ENCODE measurements at regions not wholly inside any gene's neighbourhood (a gene's known extent, or its start where the extent isn't known, plus 50 kb on each side); places are given as distances from the start of the nearest gene placed in this dataset.

DNA sequence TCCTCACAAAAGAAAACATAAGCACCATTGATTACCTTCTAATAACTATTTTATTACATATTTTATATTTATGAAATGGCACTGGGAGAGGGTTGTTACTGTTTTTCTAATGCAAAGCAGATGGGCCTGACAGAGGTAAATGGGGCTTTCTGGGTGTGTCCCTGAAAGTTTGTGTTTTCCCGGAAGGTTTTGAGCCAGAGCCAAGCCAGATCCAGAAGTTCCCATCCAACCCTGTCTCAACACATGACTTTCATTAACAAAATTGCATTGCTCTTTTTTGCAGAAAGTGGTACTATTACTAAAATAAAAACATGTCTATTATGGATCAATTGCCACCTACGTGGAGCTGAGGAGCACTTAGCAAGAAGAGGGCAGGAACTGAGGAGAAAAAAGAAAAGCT lies 181.3 kb downstream of the RAB28 start:
- TF ChIP-seq, protein P1, sequence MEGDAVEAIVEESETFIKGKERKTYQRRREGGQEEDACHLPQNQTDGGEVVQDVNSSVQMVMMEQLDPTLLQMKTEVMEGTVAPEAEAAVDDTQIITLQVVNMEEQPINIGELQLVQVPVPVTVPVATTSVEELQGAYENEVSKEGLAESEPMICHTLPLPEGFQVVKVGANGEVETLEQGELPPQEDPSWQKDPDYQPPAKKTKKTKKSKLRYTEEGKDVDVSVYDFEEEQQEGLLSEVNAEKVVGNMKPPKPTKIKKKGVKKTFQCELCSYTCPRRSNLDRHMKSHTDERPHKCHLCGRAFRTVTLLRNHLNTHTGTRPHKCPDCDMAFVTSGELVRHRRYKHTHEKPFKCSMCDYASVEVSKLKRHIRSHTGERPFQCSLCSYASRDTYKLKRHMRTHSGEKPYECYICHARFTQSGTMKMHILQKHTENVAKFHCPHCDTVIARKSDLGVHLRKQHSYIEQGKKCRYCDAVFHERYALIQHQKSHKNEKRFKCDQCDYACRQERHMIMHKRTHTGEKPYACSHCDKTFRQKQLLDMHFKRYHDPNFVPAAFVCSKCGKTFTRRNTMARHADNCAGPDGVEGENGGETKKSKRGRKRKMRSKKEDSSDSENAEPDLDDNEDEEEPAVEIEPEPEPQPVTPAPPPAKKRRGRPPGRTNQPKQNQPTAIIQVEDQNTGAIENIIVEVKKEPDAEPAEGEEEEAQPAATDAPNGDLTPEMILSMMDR (IDR thresholded peaks at IDR 0.05) = no peak
- TF ChIP-seq POLR2A (IDR thresholded peaks at IDR 0.05) = no peak

Data from right lobe of liver (tissue), 4 donors.